PFSK-1 (cell line): ENCODE measurements at regions not wholly inside any gene's neighbourhood (a gene's known extent, or its start where the extent isn't known, plus 50 kb on each side); places are given as distances from the start of the nearest gene placed in this dataset.

Experiments used
- FOXP2 ChIP-seq: optimal IDR thresholded peaks from 2 replicates; pipeline ENCODE3; 2011; ENCODE audit warnings: borderline replicate concordance, control low read depth, inconsistent platforms; ENCODE audit not compliant: insufficient read depth; ENCODE audit errors: extremely low read length, extremely low read depth
- POLR2AphosphoS5 ChIP-seq: IDR thresholded peaks from 2 replicates; pipeline ENCODE4 v1.6.1; 2012; ENCODE audit warnings: low read depth, mild to moderate bottlenecking, control low read depth, low read length, moderate library complexity
- SIN3A ChIP-seq: IDR thresholded peaks from 2 replicates; pipeline ENCODE4 v1.6.1; 2012; ENCODE audit warnings: mild to moderate bottlenecking, low read length, moderate library complexity, borderline replicate concordance; ENCODE audit not compliant: insufficient read depth
- TAF1 ChIP-seq: IDR thresholded peaks from 2 replicates; pipeline ENCODE4 v1.6.1; 2012; ENCODE audit warnings: low read length, control low read depth, borderline replicate concordance; ENCODE audit not compliant: insufficient read depth
- TF ChIP-seq, protein P1 (sequence below), 2 experiments: IDR thresholded peaks; 2 replicates each; pipeline versions ENCODE4 v1.6.1 to v1.8.0; 2011 to 2012; ENCODE audit warnings: low read depth in 2 of 2, low read length in 2 of 2, control low read depth in 1 of 2, inconsistent platforms in 1 of 2, mild to moderate bottlenecking in 1 of 2, moderate library complexity in 1 of 2; ENCODE audit not compliant: insufficient read depth in 1 of 2

DNA sequence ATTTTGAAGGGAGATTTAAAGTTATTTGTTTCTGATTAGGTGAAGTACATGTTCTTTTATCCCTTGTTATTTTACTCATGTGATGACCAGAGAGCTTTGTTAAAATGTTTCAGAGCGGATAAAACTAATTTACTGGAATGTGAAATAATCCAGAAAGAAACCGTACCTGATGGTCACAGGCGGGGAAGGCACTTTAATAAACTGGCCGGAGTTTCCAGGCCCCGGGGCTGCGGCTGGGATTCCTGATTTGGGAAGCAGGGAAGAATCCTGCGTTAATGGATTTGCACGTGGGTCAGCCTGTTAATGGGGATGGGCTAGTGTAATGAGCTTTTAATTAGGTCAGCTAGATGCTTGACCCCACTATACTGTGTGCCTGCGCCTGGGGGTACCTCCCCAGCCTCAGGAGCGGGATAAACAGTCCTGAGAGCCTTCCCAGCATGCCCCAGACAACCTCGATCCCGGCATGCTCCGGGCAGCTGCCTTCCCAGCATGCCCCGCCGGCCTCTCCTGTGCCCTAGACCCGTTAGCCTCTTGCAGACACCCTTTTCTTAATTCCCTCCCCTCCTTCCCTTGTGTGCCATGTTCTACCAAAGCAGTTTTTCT is 208.6 kb upstream of the CDKN3 start:
- TF ChIP-seq POLR2AphosphoS5 (no peak), FOXP2 (no peak), SIN3A (no peak), TAF1 (no peak)
- TF ChIP-seq, protein P1, sequence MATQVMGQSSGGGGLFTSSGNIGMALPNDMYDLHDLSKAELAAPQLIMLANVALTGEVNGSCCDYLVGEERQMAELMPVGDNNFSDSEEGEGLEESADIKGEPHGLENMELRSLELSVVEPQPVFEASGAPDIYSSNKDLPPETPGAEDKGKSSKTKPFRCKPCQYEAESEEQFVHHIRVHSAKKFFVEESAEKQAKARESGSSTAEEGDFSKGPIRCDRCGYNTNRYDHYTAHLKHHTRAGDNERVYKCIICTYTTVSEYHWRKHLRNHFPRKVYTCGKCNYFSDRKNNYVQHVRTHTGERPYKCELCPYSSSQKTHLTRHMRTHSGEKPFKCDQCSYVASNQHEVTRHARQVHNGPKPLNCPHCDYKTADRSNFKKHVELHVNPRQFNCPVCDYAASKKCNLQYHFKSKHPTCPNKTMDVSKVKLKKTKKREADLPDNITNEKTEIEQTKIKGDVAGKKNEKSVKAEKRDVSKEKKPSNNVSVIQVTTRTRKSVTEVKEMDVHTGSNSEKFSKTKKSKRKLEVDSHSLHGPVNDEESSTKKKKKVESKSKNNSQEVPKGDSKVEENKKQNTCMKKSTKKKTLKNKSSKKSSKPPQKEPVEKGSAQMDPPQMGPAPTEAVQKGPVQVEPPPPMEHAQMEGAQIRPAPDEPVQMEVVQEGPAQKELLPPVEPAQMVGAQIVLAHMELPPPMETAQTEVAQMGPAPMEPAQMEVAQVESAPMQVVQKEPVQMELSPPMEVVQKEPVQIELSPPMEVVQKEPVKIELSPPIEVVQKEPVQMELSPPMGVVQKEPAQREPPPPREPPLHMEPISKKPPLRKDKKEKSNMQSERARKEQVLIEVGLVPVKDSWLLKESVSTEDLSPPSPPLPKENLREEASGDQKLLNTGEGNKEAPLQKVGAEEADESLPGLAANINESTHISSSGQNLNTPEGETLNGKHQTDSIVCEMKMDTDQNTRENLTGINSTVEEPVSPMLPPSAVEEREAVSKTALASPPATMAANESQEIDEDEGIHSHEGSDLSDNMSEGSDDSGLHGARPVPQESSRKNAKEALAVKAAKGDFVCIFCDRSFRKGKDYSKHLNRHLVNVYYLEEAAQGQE (IDR thresholded peaks at IDR 0.05; ENCODE audit: insufficient read depth in 1 of 2, low read depth in 2 of 2, low read length in 2 of 2), result no peak

DNA sequence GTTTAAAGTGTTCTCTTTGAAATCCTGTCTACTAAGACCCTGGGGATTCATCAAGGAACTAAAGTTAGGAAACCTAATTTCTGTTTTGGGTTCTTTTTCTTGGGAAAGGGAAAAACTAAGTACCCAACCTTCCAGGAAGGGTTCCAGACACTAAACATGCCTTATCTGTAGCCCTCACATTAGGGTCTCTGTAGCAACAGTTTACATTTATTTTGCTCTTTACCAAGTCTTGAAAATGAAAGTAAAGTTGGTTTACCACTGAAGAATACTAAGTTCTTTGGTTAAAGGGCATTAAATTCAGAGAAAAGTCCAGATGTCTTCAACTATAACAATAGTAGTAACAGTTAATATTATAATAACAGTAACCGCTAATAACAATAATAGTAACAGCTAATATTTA is 207.5 kb upstream of the CDKN3 start:
- TF ChIP-seq, protein P1 (IDR thresholded peaks at IDR 0.05; ENCODE audit: insufficient read depth in 1 of 2, low read depth in 2 of 2, low read length in 2 of 2), result no peak
- TF ChIP-seq POLR2AphosphoS5 (no peak), FOXP2 (no peak), SIN3A (no peak), TAF1 (no peak)

GRCh38 chr14:54189748-54190354 is 207.0 kb upstream of the CDKN3 start:
- TF ChIP-seq TAF1 (no peak), POLR2AphosphoS5 (no peak), FOXP2 (no peak)
- TF ChIP-seq, protein P1 (IDR thresholded peaks at IDR 0.05; ENCODE audit: insufficient read depth in 1 of 2, low read depth in 2 of 2, low read length in 2 of 2), result no peak

DNA sequence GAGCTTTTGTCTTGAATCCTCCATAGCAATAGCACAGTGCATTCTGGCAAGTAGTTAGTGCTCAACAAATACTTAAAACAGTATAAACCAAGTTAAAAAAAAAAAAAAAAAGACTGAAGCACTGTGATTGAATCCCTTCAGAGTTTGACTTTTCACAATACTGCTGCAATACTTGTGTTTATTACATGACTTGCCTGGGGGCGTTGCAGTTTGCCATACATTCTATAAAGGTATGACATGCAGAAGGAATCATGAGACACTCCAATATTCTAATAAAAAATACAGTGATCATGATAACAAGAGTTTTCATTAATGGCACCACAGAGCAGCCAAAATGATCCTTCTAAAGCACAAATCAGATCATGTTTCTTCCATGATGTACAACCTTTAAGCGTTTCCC is 205.0 kb upstream of the CDKN3 start:
- TF ChIP-seq TAF1, result no peak
- no peak for TF ChIP-seq POLR2AphosphoS5
- TF ChIP-seq, protein P1 (IDR thresholded peaks at IDR 0.05; ENCODE audit: insufficient read depth in 1 of 2, low read depth in 2 of 2, low read length in 2 of 2), result no peak
- no peak for TF ChIP-seq FOXP2
- no peak for TF ChIP-seq SIN3A

- TF ChIP-seq TAF1 (no peak), SIN3A (no peak), POLR2AphosphoS5 (no peak), FOXP2 (no peak)
- TF ChIP-seq, protein P1 (IDR thresholded peaks at IDR 0.05; ENCODE audit: insufficient read depth in 1 of 2, low read depth in 2 of 2, low read length in 2 of 2), result no peak
Measured at GRCh38 chr14:54192610-54193009, 204.2 kb upstream of the CDKN3 start.
